Tibial artery (tissue), 4 donors: ENCODE measurements at regions not wholly inside any gene's neighbourhood (a gene's known extent, or its start where the extent isn't known, plus 50 kb on each side); places are given as distances from the start of the nearest gene placed in this dataset.
"Not testable (repeated sequence)": the region's sequence is repeated elsewhere in the genome, so short reads cannot be mapped to it uniquely, and the experiment has no call there.

ENCODE experiments used
- DNase-seq, 2 donors: peaks; one replicate each; pipeline ENCODE4 v3.0.0-alpha.2; 2019
- H3K27ac ChIP-seq, 2 donors: fragments of 200-600 bp; sonication (generic) in 1 of 2; 1 replicate in 1 of 2; 2 replicates in 1 of 2; pipeline ENCODE4 v1.5.1; 2018 to 2019; ENCODE audit warnings: mild to moderate bottlenecking in 1 of 2
- H3K27me3 ChIP-seq, 2 donors: fragments of 200-600 bp; sonication (generic) in 1 of 2; one replicate each; pipeline versions ENCODE4 v1.5.1 to v1.6.0; 2016 to 2019
- H3K36me3 ChIP-seq, 3 donors: fragments of 200-600 bp; sonication (generic) in 2 of 3; one replicate each; pipeline ENCODE4 v1.5.1; 2016 to 2019; ENCODE audit warnings: mild to moderate bottlenecking in 2 of 3
- H3K4me1 ChIP-seq, 4 donors: fragments of 200-600 bp; sonication (generic) in 2 of 4; 1 replicate in 3 of 4; 2 replicates in 1 of 4; pipeline ENCODE4 v1.5.1; 2016 to 2019
- H3K4me3 ChIP-seq, 2 donors: fragments of 200-600 bp; sonication (generic) in 1 of 2; 1 replicate in 1 of 2; 2 replicates in 1 of 2; pipeline ENCODE4 v1.5.1; 2018 to 2019; ENCODE audit warnings: mild to moderate bottlenecking in 2 of 2
- H3K9me3 ChIP-seq, 3 donors: fragments of 200-600 bp; sonication (generic) in 1 of 3; one replicate each; pipeline ENCODE4 v1.5.1; 2016 to 2019
- CTCF ChIP-seq, 2 experiments: fragments of 200-600 bp in 1 of 2; fragments of 450-650 bp in 1 of 2; IDR thresholded peaks; one replicate each; pipeline ENCODE4 v1.5.1; 2017 to 2019; ENCODE audit warnings: antibody characterized with exemption in 2 of 2, mild to moderate bottlenecking in 1 of 2, moderate library complexity in 1 of 2
- intact Hi-C: fragments of 100-400 bp; cut with DNase I; formaldehyde crosslinking; loops from one replicate; pipeline ENCODE4 v1.15.0; 2023; ENCODE audit warnings: low total_unique reads

GRCh38 chr6:6452002-6452401 lies 131.5 kb upstream of the F13A1 start:
- Histone ChIP-seq H3K4me1 (peaks cover 0 to 20% (median 9%) of the 10 kb centered on the region in 4 donors), H3K4me3 (no peak overlapping the region), H3K27ac (no peak overlapping the region), H3K9me3 (no peaks in the 10 kb centered on the region), H3K27me3 (no peaks in the 10 kb centered on the region), H3K36me3 (no peaks in the 10 kb centered on the region)
- intact Hi-C loops: loop anchor here (2.0 kb wide), 1 partner anchor 45 kb away; no protein-coding TSS in a partner anchor
- TF ChIP-seq CTCF (IDR thresholded peaks at IDR 0.05): no peak
- no peak for DNase-seq

DNA sequence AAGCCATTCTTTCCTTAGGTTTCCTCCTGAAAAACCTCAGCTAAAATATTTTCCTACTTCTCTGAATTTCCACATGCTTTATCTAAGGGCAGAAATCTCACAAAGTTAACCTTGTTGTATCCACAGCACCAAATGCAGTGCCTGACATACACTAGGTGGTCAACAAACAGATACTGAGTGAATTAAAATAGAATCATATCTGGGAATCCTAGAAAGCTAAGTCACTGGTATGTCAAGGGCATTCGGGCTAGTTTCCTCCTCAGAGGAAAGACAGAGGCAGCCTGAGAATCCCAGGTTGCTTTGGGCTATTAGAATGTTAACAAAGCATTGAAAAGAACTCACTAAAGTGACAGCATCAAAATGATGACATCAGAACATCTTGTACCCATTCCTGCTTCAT lies 132.7 kb upstream of the F13A1 start:
- H3K36me3 ChIP-seq: no peaks in the 10 kb centered on the region
- H3K4me1 ChIP-seq: peaks cover 0 to 20% (median 9%) of the 10 kb centered on the region in 4 donors
- H3K4me3 ChIP-seq: no peak overlapping the region
- TF ChIP-seq CTCF (IDR thresholded peaks at IDR 0.05): no peak
- DNase-seq: no peak
- intact Hi-C loops: loop anchor here (2.0 kb wide), 1 partner anchor 46 kb away; no protein-coding TSS in a partner anchor
- H3K27ac ChIP-seq: no peak overlapping the region
- no peaks in the 10 kb centered on the region for H3K27me3 ChIP-seq
- no peaks in the 10 kb centered on the region for H3K9me3 ChIP-seq

DNA sequence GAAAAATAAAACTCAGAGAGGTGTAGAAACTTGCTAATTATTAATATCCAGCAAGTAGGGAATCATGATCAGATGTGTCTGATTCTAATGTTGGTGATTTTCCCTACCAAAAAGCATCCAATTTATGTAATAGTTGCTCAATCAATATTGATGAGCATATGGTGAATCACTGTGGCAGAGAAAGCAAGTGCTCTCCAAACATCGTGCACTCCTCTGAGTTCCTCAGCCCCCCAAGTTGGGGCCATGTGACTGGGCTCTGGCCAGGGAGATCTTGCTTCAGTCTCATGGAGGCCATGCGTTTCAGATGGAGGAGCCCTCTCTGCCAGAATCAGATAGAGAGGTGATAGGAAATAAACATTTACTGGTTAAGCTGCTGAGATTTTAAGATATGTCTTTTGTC lies 133.2 kb upstream of the LY86 start:
- no peak for TF ChIP-seq CTCF (IDR thresholded peaks at IDR 0.05)
- H3K36me3 ChIP-seq: no peaks in the 10 kb centered on the region
- DNase-seq: no peak
- no peaks in the 10 kb centered on the region for H3K27me3 ChIP-seq
- no peak overlapping the region for H3K4me3 ChIP-seq
- no peaks in the 10 kb centered on the region for H3K9me3 ChIP-seq
- intact Hi-C loops: no loop called here
- H3K27ac ChIP-seq: no peak overlapping the region
- peaks cover 0 to 20% (median 9%) of the 10 kb centered on the region in 4 donors for H3K4me1 ChIP-seq

GRCh38 chr6:6458172-6458571 lies 130.3 kb upstream of the LY86 start:
- Histone ChIP-seq H3K9me3 (no peaks in the 10 kb centered on the region), H3K36me3 (no peaks in the 10 kb centered on the region), H3K27ac (no peak overlapping the region), H3K27me3 (no peaks in the 10 kb centered on the region), H3K4me3 (no peak overlapping the region), H3K4me1 (peaks cover 0 to 27% (median 3%) of the 10 kb centered on the region in 4 donors)
- TF ChIP-seq CTCF (IDR thresholded peaks at IDR 0.05): no peak
- intact Hi-C loops: no loop called here
- no peak for DNase-seq

DNA sequence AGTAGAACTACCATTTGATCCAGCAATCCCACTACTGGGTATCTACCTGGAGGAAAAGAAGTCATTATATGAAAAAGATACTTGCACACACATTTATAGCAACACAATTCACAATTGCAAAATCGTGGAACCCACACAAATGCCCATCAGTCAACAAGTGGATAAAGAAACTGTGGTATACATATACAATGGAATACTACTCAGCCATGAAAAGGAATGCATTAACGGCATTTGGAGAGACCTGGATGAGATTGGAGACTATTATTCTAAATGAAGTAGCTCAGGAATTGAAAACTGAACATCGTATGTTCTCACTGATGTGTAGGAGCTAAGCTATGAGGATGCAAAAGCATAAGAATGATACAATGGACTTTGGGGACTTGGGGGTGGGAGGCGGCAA lies 128.6 kb upstream of the LY86 start:
- H3K9me3 ChIP-seq, H3K27me3 ChIP-seq, H3K36me3 ChIP-seq, DNase-seq, H3K27ac ChIP-seq, intact Hi-C loops, H3K4me3 ChIP-seq: not testable (repeated sequence)
- peaks cover 0 to 44% (median 5%) of the 10 kb centered on the region in 4 donors for H3K4me1 ChIP-seq

GRCh38 chr6:6460416-6460815 lies 128.1 kb upstream of the LY86 start:
- no peaks in the 10 kb centered on the region for H3K27me3 ChIP-seq
- no peaks in the 10 kb centered on the region for H3K36me3 ChIP-seq
- H3K4me1 ChIP-seq: peaks cover 0 to 44% (median 5%) of the 10 kb centered on the region in 4 donors
- TF ChIP-seq CTCF (IDR thresholded peaks at IDR 0.05): no peak
- no peak for DNase-seq
- H3K9me3 ChIP-seq: no peaks in the 10 kb centered on the region
- intact Hi-C loops: no loop called here
- H3K4me3 ChIP-seq: no peak overlapping the region
- H3K27ac ChIP-seq: no peak overlapping the region
